PFSK-1 (cell line): ENCODE measurements at regions not wholly inside any gene's neighbourhood (a gene's known extent, or its start where the extent isn't known, plus 50 kb on each side); places are given as distances from the start of the nearest gene placed in this dataset.

Source experiments
- POLR2AphosphoS5 ChIP-seq: IDR thresholded peaks from 2 replicates; pipeline ENCODE4 v1.6.1; 2012; ENCODE audit warnings: low read depth, mild to moderate bottlenecking, control low read depth, low read length, moderate library complexity
- TF ChIP-seq, protein P1 (sequence below), 2 experiments: IDR thresholded peaks; 2 replicates each; pipeline versions ENCODE4 v1.6.1 to v1.8.0; 2011 to 2012; ENCODE audit warnings: low read depth in 2 of 2, low read length in 2 of 2, control low read depth in 1 of 2, inconsistent platforms in 1 of 2, mild to moderate bottlenecking in 1 of 2, moderate library complexity in 1 of 2; ENCODE audit not compliant: insufficient read depth in 1 of 2

DNA sequence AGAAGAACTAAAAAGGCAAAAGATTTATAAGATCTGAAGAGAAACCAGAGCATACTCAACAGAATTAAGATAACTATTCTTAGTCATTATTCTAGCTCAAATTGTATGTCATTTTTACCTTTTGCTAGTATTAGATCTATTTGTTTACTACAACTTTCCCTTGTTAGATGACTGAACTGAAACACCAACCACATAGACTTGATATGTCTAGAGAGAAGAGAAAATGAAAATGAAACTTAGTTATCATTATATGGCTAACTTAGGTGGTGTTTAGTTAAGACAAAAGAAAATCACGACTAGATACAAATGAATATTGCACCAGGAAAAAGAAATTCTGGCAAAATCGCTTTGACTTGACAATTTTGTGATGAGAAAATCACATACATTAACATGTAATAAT lies 690.8 kb downstream of the PCDH18 start:
- TF ChIP-seq POLR2AphosphoS5 = no peak
- TF ChIP-seq, protein P1, sequence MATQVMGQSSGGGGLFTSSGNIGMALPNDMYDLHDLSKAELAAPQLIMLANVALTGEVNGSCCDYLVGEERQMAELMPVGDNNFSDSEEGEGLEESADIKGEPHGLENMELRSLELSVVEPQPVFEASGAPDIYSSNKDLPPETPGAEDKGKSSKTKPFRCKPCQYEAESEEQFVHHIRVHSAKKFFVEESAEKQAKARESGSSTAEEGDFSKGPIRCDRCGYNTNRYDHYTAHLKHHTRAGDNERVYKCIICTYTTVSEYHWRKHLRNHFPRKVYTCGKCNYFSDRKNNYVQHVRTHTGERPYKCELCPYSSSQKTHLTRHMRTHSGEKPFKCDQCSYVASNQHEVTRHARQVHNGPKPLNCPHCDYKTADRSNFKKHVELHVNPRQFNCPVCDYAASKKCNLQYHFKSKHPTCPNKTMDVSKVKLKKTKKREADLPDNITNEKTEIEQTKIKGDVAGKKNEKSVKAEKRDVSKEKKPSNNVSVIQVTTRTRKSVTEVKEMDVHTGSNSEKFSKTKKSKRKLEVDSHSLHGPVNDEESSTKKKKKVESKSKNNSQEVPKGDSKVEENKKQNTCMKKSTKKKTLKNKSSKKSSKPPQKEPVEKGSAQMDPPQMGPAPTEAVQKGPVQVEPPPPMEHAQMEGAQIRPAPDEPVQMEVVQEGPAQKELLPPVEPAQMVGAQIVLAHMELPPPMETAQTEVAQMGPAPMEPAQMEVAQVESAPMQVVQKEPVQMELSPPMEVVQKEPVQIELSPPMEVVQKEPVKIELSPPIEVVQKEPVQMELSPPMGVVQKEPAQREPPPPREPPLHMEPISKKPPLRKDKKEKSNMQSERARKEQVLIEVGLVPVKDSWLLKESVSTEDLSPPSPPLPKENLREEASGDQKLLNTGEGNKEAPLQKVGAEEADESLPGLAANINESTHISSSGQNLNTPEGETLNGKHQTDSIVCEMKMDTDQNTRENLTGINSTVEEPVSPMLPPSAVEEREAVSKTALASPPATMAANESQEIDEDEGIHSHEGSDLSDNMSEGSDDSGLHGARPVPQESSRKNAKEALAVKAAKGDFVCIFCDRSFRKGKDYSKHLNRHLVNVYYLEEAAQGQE (IDR thresholded peaks at IDR 0.05; ENCODE audit: insufficient read depth in 1 of 2, low read depth in 2 of 2, low read length in 2 of 2) = no peak
